ENCODE measurements at regions not wholly inside any gene's neighbourhood (a gene's known extent, or its start where the extent isn't known, plus 50 kb on each side); places are given as distances from the start of the nearest gene placed in this dataset.

GRCh38 chr4:8938137-8938536 lies 66.5 kb upstream of the HMX1 start:
- H3K27me3 ChIP-seq (ENCODE audit: control insufficient read depth in 4 of 4, insufficient read depth in 4 of 4, low read length in 3 of 4): peaks cover 0 to 5% (median 0%) of the 10 kb centered on the region in 4 donors
- no peak for DNase-seq (ENCODE audit: low spot score)
- H3K4me1 ChIP-seq (ENCODE audit: control insufficient read depth in 4 of 4, insufficient read depth in 4 of 4, low read length in 3 of 4): no peaks in the 10 kb centered on the region
- no peak overlapping the region for H3K9ac ChIP-seq (ENCODE audit: low read depth in 1 of 2, low read length in 2 of 2)
- H3K9me3 ChIP-seq (ENCODE audit: control insufficient read depth in 4 of 4, low read length in 3 of 4): no peaks in the 10 kb centered on the region
- H3K4me3 ChIP-seq (ENCODE audit: low read depth in 1 of 3, low read length in 3 of 3): no peak overlapping the region
- H3K27ac ChIP-seq (ENCODE audit: low read depth in 1 of 2, low read length in 2 of 2): no peak overlapping the region
- TF ChIP-seq, protein P1, sequence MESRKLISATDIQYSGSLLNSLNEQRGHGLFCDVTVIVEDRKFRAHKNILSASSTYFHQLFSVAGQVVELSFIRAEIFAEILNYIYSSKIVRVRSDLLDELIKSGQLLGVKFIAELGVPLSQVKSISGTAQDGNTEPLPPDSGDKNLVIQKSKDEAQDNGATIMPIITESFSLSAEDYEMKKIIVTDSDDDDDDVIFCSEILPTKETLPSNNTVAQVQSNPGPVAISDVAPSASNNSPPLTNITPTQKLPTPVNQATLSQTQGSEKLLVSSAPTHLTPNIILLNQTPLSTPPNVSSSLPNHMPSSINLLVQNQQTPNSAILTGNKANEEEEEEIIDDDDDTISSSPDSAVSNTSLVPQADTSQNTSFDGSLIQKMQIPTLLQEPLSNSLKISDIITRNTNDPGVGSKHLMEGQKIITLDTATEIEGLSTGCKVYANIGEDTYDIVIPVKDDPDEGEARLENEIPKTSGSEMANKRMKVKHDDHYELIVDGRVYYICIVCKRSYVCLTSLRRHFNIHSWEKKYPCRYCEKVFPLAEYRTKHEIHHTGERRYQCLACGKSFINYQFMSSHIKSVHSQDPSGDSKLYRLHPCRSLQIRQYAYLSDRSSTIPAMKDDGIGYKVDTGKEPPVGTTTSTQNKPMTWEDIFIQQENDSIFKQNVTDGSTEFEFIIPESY (IDR thresholded peaks at IDR 0.05): no peak
- TF ChIP-seq MAX (IDR thresholded peaks at IDR 0.05) (no peak), GABPA (IDR thresholded peaks at IDR 0.05 in 1 of 2, conservative IDR thresholded peaks at IDR 0.05 in 1 of 2) (no peak), HNF4A (conservative IDR thresholded peaks at IDR 0.05) (no peak), HNF4G (IDR thresholded peaks at IDR 0.05) (no peak), YY1 (IDR thresholded peaks at IDR 0.05) (no peak), FOXA2 (IDR thresholded peaks at IDR 0.05) (no peak), EGR1 (IDR thresholded peaks at IDR 0.05; ENCODE audit: low read depth in 2 of 2) (no peak), SP1 (IDR thresholded peaks at IDR 0.05) (no peak), RAD21 (IDR thresholded peaks at IDR 0.05) (no peak), RXRA (IDR thresholded peaks at IDR 0.05) (no peak), FOXA1 (IDR thresholded peaks at IDR 0.05) (no peak), NR2F2 (IDR thresholded peaks at IDR 0.05) (no peak), JUND (IDR thresholded peaks at IDR 0.05) (no peak), TAF1 (conservative IDR thresholded peaks at IDR 0.05) (no peak)
- TF ChIP-seq, protein P2, sequence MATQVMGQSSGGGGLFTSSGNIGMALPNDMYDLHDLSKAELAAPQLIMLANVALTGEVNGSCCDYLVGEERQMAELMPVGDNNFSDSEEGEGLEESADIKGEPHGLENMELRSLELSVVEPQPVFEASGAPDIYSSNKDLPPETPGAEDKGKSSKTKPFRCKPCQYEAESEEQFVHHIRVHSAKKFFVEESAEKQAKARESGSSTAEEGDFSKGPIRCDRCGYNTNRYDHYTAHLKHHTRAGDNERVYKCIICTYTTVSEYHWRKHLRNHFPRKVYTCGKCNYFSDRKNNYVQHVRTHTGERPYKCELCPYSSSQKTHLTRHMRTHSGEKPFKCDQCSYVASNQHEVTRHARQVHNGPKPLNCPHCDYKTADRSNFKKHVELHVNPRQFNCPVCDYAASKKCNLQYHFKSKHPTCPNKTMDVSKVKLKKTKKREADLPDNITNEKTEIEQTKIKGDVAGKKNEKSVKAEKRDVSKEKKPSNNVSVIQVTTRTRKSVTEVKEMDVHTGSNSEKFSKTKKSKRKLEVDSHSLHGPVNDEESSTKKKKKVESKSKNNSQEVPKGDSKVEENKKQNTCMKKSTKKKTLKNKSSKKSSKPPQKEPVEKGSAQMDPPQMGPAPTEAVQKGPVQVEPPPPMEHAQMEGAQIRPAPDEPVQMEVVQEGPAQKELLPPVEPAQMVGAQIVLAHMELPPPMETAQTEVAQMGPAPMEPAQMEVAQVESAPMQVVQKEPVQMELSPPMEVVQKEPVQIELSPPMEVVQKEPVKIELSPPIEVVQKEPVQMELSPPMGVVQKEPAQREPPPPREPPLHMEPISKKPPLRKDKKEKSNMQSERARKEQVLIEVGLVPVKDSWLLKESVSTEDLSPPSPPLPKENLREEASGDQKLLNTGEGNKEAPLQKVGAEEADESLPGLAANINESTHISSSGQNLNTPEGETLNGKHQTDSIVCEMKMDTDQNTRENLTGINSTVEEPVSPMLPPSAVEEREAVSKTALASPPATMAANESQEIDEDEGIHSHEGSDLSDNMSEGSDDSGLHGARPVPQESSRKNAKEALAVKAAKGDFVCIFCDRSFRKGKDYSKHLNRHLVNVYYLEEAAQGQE (IDR thresholded peaks at IDR 0.05): no peak
- TF ChIP-seq, protein P3, sequence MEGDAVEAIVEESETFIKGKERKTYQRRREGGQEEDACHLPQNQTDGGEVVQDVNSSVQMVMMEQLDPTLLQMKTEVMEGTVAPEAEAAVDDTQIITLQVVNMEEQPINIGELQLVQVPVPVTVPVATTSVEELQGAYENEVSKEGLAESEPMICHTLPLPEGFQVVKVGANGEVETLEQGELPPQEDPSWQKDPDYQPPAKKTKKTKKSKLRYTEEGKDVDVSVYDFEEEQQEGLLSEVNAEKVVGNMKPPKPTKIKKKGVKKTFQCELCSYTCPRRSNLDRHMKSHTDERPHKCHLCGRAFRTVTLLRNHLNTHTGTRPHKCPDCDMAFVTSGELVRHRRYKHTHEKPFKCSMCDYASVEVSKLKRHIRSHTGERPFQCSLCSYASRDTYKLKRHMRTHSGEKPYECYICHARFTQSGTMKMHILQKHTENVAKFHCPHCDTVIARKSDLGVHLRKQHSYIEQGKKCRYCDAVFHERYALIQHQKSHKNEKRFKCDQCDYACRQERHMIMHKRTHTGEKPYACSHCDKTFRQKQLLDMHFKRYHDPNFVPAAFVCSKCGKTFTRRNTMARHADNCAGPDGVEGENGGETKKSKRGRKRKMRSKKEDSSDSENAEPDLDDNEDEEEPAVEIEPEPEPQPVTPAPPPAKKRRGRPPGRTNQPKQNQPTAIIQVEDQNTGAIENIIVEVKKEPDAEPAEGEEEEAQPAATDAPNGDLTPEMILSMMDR (IDR thresholded peaks at IDR 0.05; ENCODE audit: low read depth, low read length, missing input control): no peak
- TF ChIP-seq, protein P4, sequence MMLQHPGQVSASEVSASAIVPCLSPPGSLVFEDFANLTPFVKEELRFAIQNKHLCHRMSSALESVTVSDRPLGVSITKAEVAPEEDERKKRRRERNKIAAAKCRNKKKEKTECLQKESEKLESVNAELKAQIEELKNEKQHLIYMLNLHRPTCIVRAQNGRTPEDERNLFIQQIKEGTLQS (IDR thresholded peaks at IDR 0.05): no peak
- 76% methylated on average over 8 of the region's 8 CpGs for WGBS
- H3K36me3 ChIP-seq (ENCODE audit: control insufficient read depth in 4 of 4, insufficient read depth in 3 of 4, low read depth in 1 of 4, low read length in 3 of 4): no peaks in the 10 kb centered on the region

All from liver (tissue), 8 donors.